H9 (cell line): ENCODE measurements at regions not wholly inside any gene's neighbourhood (a gene's known extent, or its start where the extent isn't known, plus 50 kb on each side); places are given as distances from the start of the nearest gene placed in this dataset.

Source experiments
- DNase-seq: peaks from one replicate; pipeline ENCODE4 v3.0.0-alpha.2; 2017
- H2AFZ ChIP-seq: one replicate; pipeline ENCODE4 v1.6.1; 2013; ENCODE audit warnings: mild to moderate bottlenecking, low read length, control low read depth, moderate library complexity
- H2AK5ac ChIP-seq: 2 replicates; pipeline ENCODE4 v1.6.1; 2013; ENCODE audit warnings: low read length, control low read depth, mixed read lengths; ENCODE audit not compliant: insufficient read length
- H2BK120ac ChIP-seq: one replicate; pipeline ENCODE4 v1.6.1; 2013; ENCODE audit warnings: low read depth, mild to moderate bottlenecking, low read length, control low read depth, inconsistent platforms; ENCODE audit not compliant: poor library complexity, severe bottlenecking
- H2BK12ac ChIP-seq: 2 replicates; pipeline ENCODE4 v1.6.1; 2013; ENCODE audit warnings: low read length, control low read depth, mixed read lengths, low read depth; ENCODE audit not compliant: insufficient read length
- H2BK15ac ChIP-seq: 2 replicates; pipeline ENCODE4 v1.6.1; 2013; ENCODE audit warnings: low read depth, low read length, control low read depth
- H2BK20ac ChIP-seq: one replicate; pipeline ENCODE4 v1.6.1; 2013; ENCODE audit warnings: low read depth, mild to moderate bottlenecking, low read length, control low read depth, inconsistent platforms; ENCODE audit not compliant: poor library complexity, severe bottlenecking
- H2BK5ac ChIP-seq: 2 replicates; pipeline ENCODE4 v1.6.1; 2013; ENCODE audit warnings: low read length, control low read depth, mixed read lengths; ENCODE audit not compliant: insufficient read length
- H3K14ac ChIP-seq: 2 replicates; pipeline ENCODE4 v1.6.1; 2013; ENCODE audit warnings: low read length, control low read depth; ENCODE audit not compliant: insufficient read depth
- H3K18ac ChIP-seq: 2 replicates; pipeline ENCODE4 v1.6.1; 2013; ENCODE audit warnings: low read depth, mild to moderate bottlenecking, mixed read lengths, low read length, control low read depth; ENCODE audit not compliant: insufficient read length
- H3K23ac ChIP-seq: 2 replicates; pipeline ENCODE4 v1.6.1; 2013; ENCODE audit warnings: low read length, control low read depth, mixed read lengths, low read depth; ENCODE audit not compliant: insufficient read length
- H3K23me2 ChIP-seq: 2 replicates; pipeline ENCODE4 v1.6.1; 2013; ENCODE audit warnings: low read depth, mild to moderate bottlenecking, mixed read lengths, low read length, control low read depth; ENCODE audit not compliant: insufficient read length, poor library complexity, severe bottlenecking
- H3K27ac ChIP-seq: 2 replicates; pipeline ENCODE4 v1.5.1; 2013; ENCODE audit warnings: low read length, control low read depth, mixed read lengths, low read depth; ENCODE audit not compliant: insufficient read length
- H3K27me3 ChIP-seq: 2 replicates; pipeline ENCODE4 v1.6.1; 2013; ENCODE audit warnings: low read length, control low read depth, inconsistent platforms; ENCODE audit not compliant: insufficient read depth
- H3K4ac ChIP-seq: 2 replicates; pipeline ENCODE4 v1.6.1; 2013; ENCODE audit warnings: low read depth, mild to moderate bottlenecking, control low read depth, inconsistent platforms, low read length, moderate library complexity
- H3K4me1 ChIP-seq: 2 replicates; pipeline ENCODE4 v1.6.1; 2013; ENCODE audit warnings: low read length, control low read depth, inconsistent platforms; ENCODE audit not compliant: insufficient read depth
- H3K4me2 ChIP-seq: 2 replicates; pipeline ENCODE4 v1.6.1; 2013; ENCODE audit warnings: low read length, control low read depth, mixed read lengths; ENCODE audit not compliant: insufficient read length, insufficient read depth
- H3K56ac ChIP-seq: 2 replicates; pipeline ENCODE4 v1.6.1; 2013; ENCODE audit warnings: low read depth, mild to moderate bottlenecking, mixed read lengths, low read length, control low read depth; ENCODE audit not compliant: insufficient read length
- H3K79me1 ChIP-seq: 2 replicates; pipeline ENCODE4 v1.6.1; 2013; ENCODE audit warnings: low read depth, mild to moderate bottlenecking, moderate library complexity, low read length, control low read depth, inconsistent platforms; ENCODE audit not compliant: insufficient read depth, poor library complexity, severe bottlenecking
- H3K79me2 ChIP-seq: 2 replicates; pipeline ENCODE4 v1.6.1; 2013; ENCODE audit warnings: low read length, control low read depth, inconsistent platforms; ENCODE audit not compliant: insufficient read depth
- H3K9ac ChIP-seq: 2 replicates; pipeline ENCODE4 v1.6.1; 2013; ENCODE audit warnings: low read length, control low read depth, mixed read lengths; ENCODE audit not compliant: insufficient read length; ENCODE audit errors: extremely low read depth
- H3K9me3 ChIP-seq: one replicate; pipeline ENCODE4 v1.6.1; 2013; ENCODE audit warnings: low read depth, low read length, inconsistent platforms; ENCODE audit not compliant: control insufficient read depth
- H3T11ph ChIP-seq: one replicate; pipeline ENCODE4 v1.6.1; 2013; ENCODE audit warnings: mild to moderate bottlenecking, low read length, control low read depth, inconsistent platforms
- H4K20me1 ChIP-seq: one replicate; pipeline ENCODE4 v1.6.1; 2013; ENCODE audit not compliant: control insufficient read depth, insufficient read length, insufficient read depth
- H4K5ac ChIP-seq: 2 replicates; pipeline ENCODE4 v1.6.1; 2013; ENCODE audit warnings: low read depth, mild to moderate bottlenecking, mixed read lengths, low read length, control low read depth; ENCODE audit not compliant: insufficient read length
- H4K8ac ChIP-seq: replicated peaks from 2 replicates; pipeline ENCODE4 v1.6.1; 2013; ENCODE audit warnings: low read length, control low read depth, mixed read lengths, low read depth; ENCODE audit not compliant: insufficient read length
- H4K91ac ChIP-seq: 2 replicates; pipeline ENCODE4 v1.6.1; 2013; ENCODE audit warnings: low read depth, mild to moderate bottlenecking, moderate library complexity, mixed read lengths, low read length, control low read depth; ENCODE audit not compliant: insufficient read length
- H3K27ac Mint-ChIP-seq, 3 experiments: 2 replicates in 2 of 3; 3 replicates in 1 of 3; pipeline ENCODE4 v1.8.0; 2020 to 2021; ENCODE audit warnings: mixed read lengths in 3 of 3, mild to moderate bottlenecking in 1 of 3, moderate library complexity in 1 of 3
- H3K27me3 Mint-ChIP-seq: 2 replicates; pipeline ENCODE4 v1.8.0; 2021; ENCODE audit warnings: low read depth, mild to moderate bottlenecking, moderate library complexity, mixed read lengths
- H3K36me3 Mint-ChIP-seq, 3 experiments: 2 replicates in 2 of 3; 3 replicates in 1 of 3; pipeline ENCODE4 v1.8.0; 2020 to 2021; ENCODE audit warnings: low read depth in 3 of 3, mixed read lengths in 3 of 3; ENCODE audit not compliant: insufficient read depth in 1 of 3
- H3K4me1 Mint-ChIP-seq, 2 experiments: 2 replicates each; pipeline ENCODE4 v1.8.0; 2020; ENCODE audit warnings: mixed read lengths in 2 of 2
- H3K4me3 Mint-ChIP-seq, 2 experiments: 2 replicates in 1 of 2; 3 replicates in 1 of 2; pipeline ENCODE4 v1.8.0; 2020 to 2021; ENCODE audit warnings: mild to moderate bottlenecking in 2 of 2, mixed read lengths in 2 of 2, moderate library complexity in 1 of 2
- H3K9me3 Mint-ChIP-seq, 2 experiments: 2 replicates in 1 of 2; 3 replicates in 1 of 2; pipeline ENCODE4 v1.8.0; 2020; ENCODE audit warnings: mild to moderate bottlenecking in 2 of 2, mixed read lengths in 2 of 2, moderate library complexity in 1 of 2
- CTCF ChIP-seq: fragments of 200-600 bp; sonication (generic); conservative IDR thresholded peaks from 3 replicates; pipeline ENCODE4 v1.8.0; 2021; ENCODE audit warnings: antibody characterized with exemption, mild to moderate bottlenecking
- WGBS: extraction: QIAGEN DNeasy Blood & Tissue Kit; methylation state at CpG from one replicate; pipeline ENCODE4 v1.1.7; 2013; ENCODE audit warnings: missing lambda C conversion rate, low lambda C conversion rate, mixed read lengths; ENCODE audit not compliant: insufficient read length; ENCODE audit errors: extremely low coverage; 5-methylcytosine and 5-hydroxymethylcytosine counted together

GRCh38 chr1:157399984-157400382 lies 152.3 kb downstream of the FCRL5 start:
- no peak overlapping the region for H3K18ac ChIP-seq
- no peak for DNase-seq
- H3K4me3 Mint-ChIP-seq, result no peak overlapping the region
- TF ChIP-seq CTCF, result no peak
- H3K27me3 ChIP-seq, result no peaks in the 10 kb centered on the region
- no peak overlapping the region for H2BK5ac ChIP-seq
- H3K36me3 Mint-ChIP-seq, result no peaks in the 10 kb centered on the region; a peak in 1 of 7 replicates
- no peak overlapping the region for H4K5ac ChIP-seq
- no peak overlapping the region for H3K4me2 ChIP-seq
- H4K8ac ChIP-seq, result no peak overlapping the region
- no peak overlapping the region for H3K4ac ChIP-seq
- no CpG with 5 or more reads among the region's 1 CpG for WGBS
- no peaks in the 10 kb centered on the region for H3K9me3 ChIP-seq
- no peak overlapping the region for H3K23ac ChIP-seq
- no peak overlapping the region for H2BK15ac ChIP-seq
- no peak overlapping the region for H3T11ph ChIP-seq
- no peaks in the 10 kb centered on the region for H3K79me2 ChIP-seq
- no peak overlapping the region for H2BK20ac ChIP-seq
- no peak overlapping the region for H4K91ac ChIP-seq
- H2BK12ac ChIP-seq, result no peak overlapping the region
- no peaks in the 10 kb centered on the region for H3K4me1 ChIP-seq
- H3K27me3 Mint-ChIP-seq, result peaks cover 2% of the 10 kb centered on the region
- H3K9ac ChIP-seq, result no peak overlapping the region
- H4K20me1 ChIP-seq, result peaks cover 4% of the 10 kb centered on the region
- no peak overlapping the region for H3K56ac ChIP-seq
- H3K14ac ChIP-seq, result no peak overlapping the region
- no peak overlapping the region for H2BK120ac ChIP-seq
- H3K4me1 Mint-ChIP-seq, result peaks cover 24 to 30% of the 10 kb centered on the region in 2 experiments
- H3K9me3 Mint-ChIP-seq, result no peaks in the 10 kb centered on the region
- no peak overlapping the region for H3K27ac Mint-ChIP-seq
- H2AFZ ChIP-seq, result no peak overlapping the region
- H2AK5ac ChIP-seq, result no peak overlapping the region
- H3K79me1 ChIP-seq, result no peaks in the 10 kb centered on the region
- H3K23me2 ChIP-seq, result no peaks in the 10 kb centered on the region
- H3K27ac ChIP-seq, result no peak overlapping the region
